Liver (tissue), 8 donors: ENCODE measurements at regions not wholly inside any gene's neighbourhood (a gene's known extent, or its start where the extent isn't known, plus 50 kb on each side); places are given as distances from the start of the nearest gene placed in this dataset.

Experiments used
- DNase-seq: peaks from one replicate; pipeline ENCODE4 v3.0.0-alpha.2; 2017; ENCODE audit warnings: low spot score
- H3K27ac ChIP-seq, 2 donors: one replicate each; pipeline ENCODE4 v1.7.0; 2013; ENCODE audit warnings: inconsistent platforms in 2 of 2, low read length in 2 of 2, control low read depth in 1 of 2, low read depth in 1 of 2, mild to moderate bottlenecking in 1 of 2
- H3K27me3 ChIP-seq, 4 donors: one replicate each; pipeline versions ENCODE4 v1.6.1 to v1.7.0; 2013; ENCODE audit warnings: low read length in 3 of 4, inconsistent platforms in 1 of 4, mild to moderate bottlenecking in 1 of 4, moderate library complexity in 1 of 4; ENCODE audit not compliant: control insufficient read depth in 4 of 4, insufficient read depth in 4 of 4
- H3K36me3 ChIP-seq, 4 donors: one replicate each; pipeline versions ENCODE4 v1.6.1 to v1.7.0; 2013; ENCODE audit warnings: low read length in 3 of 4, mild to moderate bottlenecking in 3 of 4, low read depth in 1 of 4, moderate library complexity in 1 of 4; ENCODE audit not compliant: control insufficient read depth in 4 of 4, insufficient read depth in 3 of 4
- H3K4me1 ChIP-seq, 4 donors: one replicate each; pipeline versions ENCODE4 v1.6.1 to v1.7.0; 2013; ENCODE audit warnings: low read length in 3 of 4, mild to moderate bottlenecking in 3 of 4, moderate library complexity in 1 of 4; ENCODE audit not compliant: control insufficient read depth in 4 of 4, insufficient read depth in 4 of 4
- H3K4me3 ChIP-seq, 3 donors: one replicate each; pipeline versions ENCODE4 v1.6.1 to v1.7.0; 2013; ENCODE audit warnings: low read length in 3 of 3, control low read depth in 1 of 3, low read depth in 1 of 3, mild to moderate bottlenecking in 1 of 3
- H3K9ac ChIP-seq, 2 donors: one replicate each; pipeline ENCODE4 v1.7.0; 2013; ENCODE audit warnings: low read length in 2 of 2, mild to moderate bottlenecking in 2 of 2, moderate library complexity in 2 of 2, control low read depth in 1 of 2, low read depth in 1 of 2
- H3K9me3 ChIP-seq, 4 donors: one replicate each; pipeline versions ENCODE4 v1.6.1 to v1.7.0; 2013; ENCODE audit warnings: low read length in 3 of 4; ENCODE audit not compliant: control insufficient read depth in 4 of 4
- ATF3 ChIP-seq: IDR thresholded peaks from 2 replicates; pipeline ENCODE4 v1.6.1; 2016; ENCODE audit warnings: antibody characterized with exemption
- EGR1 ChIP-seq, 2 donors: IDR thresholded peaks; 2 replicates each; pipeline ENCODE4 v1.6.1; 2016 to 2018; ENCODE audit warnings: antibody characterized with exemption in 2 of 2, low read depth in 2 of 2
- FOXA1 ChIP-seq: IDR thresholded peaks from 2 replicates; pipeline ENCODE4 v1.6.1; 2016; ENCODE audit warnings: antibody characterized with exemption
- FOXA2 ChIP-seq: IDR thresholded peaks from 2 replicates; pipeline ENCODE4 v1.6.1; 2016; ENCODE audit warnings: antibody characterized with exemption
- GABPA ChIP-seq, 2 donors: IDR thresholded peaks in 1 of 2; conservative IDR thresholded peaks in 1 of 2; 2 replicates each; pipeline ENCODE4 v1.6.1; 2016; ENCODE audit warnings: antibody characterized with exemption in 2 of 2, mild to moderate bottlenecking in 1 of 2, moderate library complexity in 1 of 2
- HNF4A ChIP-seq, 2 donors: conservative IDR thresholded peaks; 2 replicates each; pipeline ENCODE4 v1.6.1; 2016; ENCODE audit warnings: antibody characterized with exemption in 2 of 2, mild to moderate bottlenecking in 2 of 2
- HNF4G ChIP-seq: IDR thresholded peaks from 2 replicates; pipeline ENCODE4 v1.6.1; 2016; ENCODE audit warnings: antibody characterized with exemption
- JUND ChIP-seq, 2 donors: IDR thresholded peaks; 2 replicates each; pipeline ENCODE4 v1.6.1; 2016; ENCODE audit warnings: antibody characterized with exemption in 2 of 2
- NR2F2 ChIP-seq: IDR thresholded peaks from 2 replicates; pipeline ENCODE4 v1.6.1; 2016; ENCODE audit warnings: antibody characterized with exemption
- RAD21 ChIP-seq, 2 donors: IDR thresholded peaks; 2 replicates each; pipeline ENCODE4 v1.6.1; 2016; ENCODE audit warnings: antibody characterized with exemption in 2 of 2, mild to moderate bottlenecking in 2 of 2
- REST ChIP-seq: IDR thresholded peaks from 2 replicates; pipeline ENCODE4 v1.6.1; 2016; ENCODE audit warnings: antibody characterized with exemption, mild to moderate bottlenecking
- RXRA ChIP-seq, 2 donors: IDR thresholded peaks; 2 replicates each; pipeline ENCODE4 v1.6.1; 2017 to 2018; ENCODE audit warnings: antibody characterized with exemption in 2 of 2, mild to moderate bottlenecking in 1 of 2
- SP1 ChIP-seq: IDR thresholded peaks from 2 replicates; pipeline ENCODE4 v1.6.1; 2018; ENCODE audit warnings: antibody characterized with exemption, mild to moderate bottlenecking
- TAF1 ChIP-seq: conservative IDR thresholded peaks from 2 replicates; pipeline ENCODE4 v1.6.1; 2016; ENCODE audit warnings: antibody characterized with exemption, mild to moderate bottlenecking
- YY1 ChIP-seq: IDR thresholded peaks from 2 replicates; pipeline ENCODE4 v1.6.1; 2016; ENCODE audit warnings: antibody characterized with exemption, mild to moderate bottlenecking
- ZBTB33 ChIP-seq: IDR thresholded peaks from 2 replicates; pipeline ENCODE4 v1.6.1; 2016; ENCODE audit warnings: antibody characterized with exemption
- WGBS: extraction: QIAGEN DNeasy Blood & Tissue Kit; methylation state at CpG from one replicate; pipeline ENCODE4 v1.1.7; 2013; 5-methylcytosine and 5-hydroxymethylcytosine counted together
- TF ChIP-seq, protein P1 (sequence below): IDR thresholded peaks from 2 replicates; pipeline ENCODE4 v1.6.1; 2016; ENCODE audit warnings: antibody characterized with exemption
- TF ChIP-seq, protein P2 (sequence below): fragments of 150-350 bp; IDR thresholded peaks from 2 replicates; pipeline ENCODE4 v1.5.1; 2017; ENCODE audit warnings: improper control_type of control experiment, low read depth, low read length; ENCODE audit not compliant: missing input control
- donor health status: healthy.
- donor health status: healthy.
- donor health status: healthy.
- donor health status: healthy.
- donor health status: healthy.

- TF ChIP-seq REST (no peak), RAD21 (IDR thresholded peaks at IDR 0.05) (no peak)
These were observed 315.5 kb downstream of the ZPLD1 start (continued) for GRCh38 chr3:102750322-102750721.

DNA sequence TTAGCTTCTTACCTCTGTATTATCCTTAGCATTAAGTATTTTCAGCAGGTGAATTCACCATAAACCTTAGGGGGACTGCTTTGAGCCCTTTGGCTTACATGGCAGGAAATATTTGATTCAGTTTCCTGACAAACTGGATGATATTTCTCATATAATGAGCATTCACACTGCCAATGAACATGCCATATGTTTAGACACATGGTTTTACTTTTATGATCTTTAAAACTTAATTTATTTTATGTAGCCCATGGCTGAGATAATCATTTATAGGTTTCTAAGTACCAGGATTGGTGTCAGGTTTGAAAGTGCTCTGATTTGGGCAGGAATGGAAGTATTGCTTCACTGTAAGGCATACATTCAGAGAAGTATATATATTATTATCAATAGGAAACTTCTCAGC lies 319.1 kb downstream of the ZPLD1 start:
- no peak for TF ChIP-seq HNF4A (conservative IDR thresholded peaks at IDR 0.05)
- no peak for TF ChIP-seq ATF3
- TF ChIP-seq YY1 = no peak
- no peak for TF ChIP-seq RAD21 (IDR thresholded peaks at IDR 0.05)
- no peak for TF ChIP-seq FOXA1
- TF ChIP-seq, protein P1, sequence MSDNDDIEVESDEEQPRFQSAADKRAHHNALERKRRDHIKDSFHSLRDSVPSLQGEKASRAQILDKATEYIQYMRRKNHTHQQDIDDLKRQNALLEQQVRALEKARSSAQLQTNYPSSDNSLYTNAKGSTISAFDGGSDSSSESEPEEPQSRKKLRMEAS = no peak
- no peak for TF ChIP-seq TAF1
- no peak for TF ChIP-seq RXRA (IDR thresholded peaks at IDR 0.05)
- no peak for TF ChIP-seq FOXA2
- no peak for TF ChIP-seq EGR1 (IDR thresholded peaks at IDR 0.05; ENCODE audit: low read depth in 2 of 2)
- TF ChIP-seq, protein P2, sequence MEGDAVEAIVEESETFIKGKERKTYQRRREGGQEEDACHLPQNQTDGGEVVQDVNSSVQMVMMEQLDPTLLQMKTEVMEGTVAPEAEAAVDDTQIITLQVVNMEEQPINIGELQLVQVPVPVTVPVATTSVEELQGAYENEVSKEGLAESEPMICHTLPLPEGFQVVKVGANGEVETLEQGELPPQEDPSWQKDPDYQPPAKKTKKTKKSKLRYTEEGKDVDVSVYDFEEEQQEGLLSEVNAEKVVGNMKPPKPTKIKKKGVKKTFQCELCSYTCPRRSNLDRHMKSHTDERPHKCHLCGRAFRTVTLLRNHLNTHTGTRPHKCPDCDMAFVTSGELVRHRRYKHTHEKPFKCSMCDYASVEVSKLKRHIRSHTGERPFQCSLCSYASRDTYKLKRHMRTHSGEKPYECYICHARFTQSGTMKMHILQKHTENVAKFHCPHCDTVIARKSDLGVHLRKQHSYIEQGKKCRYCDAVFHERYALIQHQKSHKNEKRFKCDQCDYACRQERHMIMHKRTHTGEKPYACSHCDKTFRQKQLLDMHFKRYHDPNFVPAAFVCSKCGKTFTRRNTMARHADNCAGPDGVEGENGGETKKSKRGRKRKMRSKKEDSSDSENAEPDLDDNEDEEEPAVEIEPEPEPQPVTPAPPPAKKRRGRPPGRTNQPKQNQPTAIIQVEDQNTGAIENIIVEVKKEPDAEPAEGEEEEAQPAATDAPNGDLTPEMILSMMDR = no peak
- TF ChIP-seq HNF4G = no peak
- TF ChIP-seq JUND (IDR thresholded peaks at IDR 0.05) = no peak
- no peak for TF ChIP-seq NR2F2
- TF ChIP-seq GABPA (IDR thresholded peaks at IDR 0.05 in 1 of 2, conservative IDR thresholded peaks at IDR 0.05 in 1 of 2) = no peak
- peaks cover 0 to 17% (median 10%) of the 10 kb centered on the region in 4 donors for H3K4me1 ChIP-seq
- H3K4me3 ChIP-seq = no peak overlapping the region
- H3K27ac ChIP-seq = no peak overlapping the region
- H3K36me3 ChIP-seq = no peaks in the 10 kb centered on the region
- no peaks in the 10 kb centered on the region for H3K9me3 ChIP-seq
- DNase-seq = no peak
- no peak overlapping the region for H3K9ac ChIP-seq
- H3K27me3 ChIP-seq = no peaks in the 10 kb centered on the region

GRCh38 chr3:102756706-102757105 lies 321.9 kb downstream of the ZPLD1 start:
- Histone ChIP-seq H3K9me3 (peaks cover 0 to 2% (median 0%) of the 10 kb centered on the region in 4 donors), H3K4me3 (no peak overlapping the region), H3K9ac (no peak overlapping the region), H3K27ac (no peak overlapping the region), H3K4me1 (peaks cover 0 to 17% (median 10%) of the 10 kb centered on the region in 4 donors), H3K36me3 (no peaks in the 10 kb centered on the region), H3K27me3 (no peaks in the 10 kb centered on the region)
- 21% methylated on average over 2 of the region's 2 CpGs for WGBS
- DNase-seq = no peak
- peak; percentile 29 for TF ChIP-seq SP1
- TF ChIP-seq ZBTB33 = peak; percentile 47
- TF ChIP-seq, protein P1 = peak; percentile 35
- peak; percentile 27 for TF ChIP-seq REST
- no peak for TF ChIP-seq GABPA (IDR thresholded peaks at IDR 0.05 in 1 of 2, conservative IDR thresholded peaks at IDR 0.05 in 1 of 2)
- peak; percentile 59 for TF ChIP-seq YY1
- TF ChIP-seq ATF3 = peak; percentile 63
- peak; percentile 55 to 78 for TF ChIP-seq HNF4A (conservative IDR thresholded peaks at IDR 0.05)
- peak; percentile 53 for TF ChIP-seq FOXA1
- peak in 1 of 2 donors; percentile 74 for TF ChIP-seq JUND (IDR thresholded peaks at IDR 0.05)
